IMR-90 (cell line): ENCODE measurements at regions not wholly inside any gene's neighbourhood (a gene's known extent, or its start where the extent isn't known, plus 50 kb on each side); places are given as distances from the start of the nearest gene placed in this dataset.

Experiments
- ATAC-seq: fragments of 200-7000 bp; cut with Tn5 transposase; 2 replicates; pipeline ENCODE4 v1.9.1; 2020; ENCODE audit warnings: low read depth, mild to moderate bottlenecking, moderate library complexity
- BruUV-seq: library from RNA; stranded (reverse); fragments of 400-500 nt; replicated peaks from 2 replicates; lab custom pipeline; 2021; lab: Mats Ljungman, UMichigan
- CTCF ChIA-PET: fragments of 300-600 bp; formaldehyde crosslinking; extraction: SDS; loops from one replicate; lab custom pipeline; 2021; ENCODE audit warnings: antibody characterized with exemption; lab: Yijun Ruan, JAX
- POLR2A ChIA-PET: fragments of 300-600 bp; sonication (Branson Sonifier 250); formaldehyde crosslinking; loops from one replicate; lab custom pipeline; 2022; ENCODE audit warnings: antibody characterized with exemption; ENCODE audit not compliant: unreplicated experiment; lab: Charles Lee
- DNase-seq: peaks from one replicate; pipeline ENCODE4 v3.0.0; 2013
- H2AFZ ChIP-seq: replicated peaks from 2 replicates; pipeline ENCODE3; 2013; ENCODE audit warnings: low read length, mild to moderate bottlenecking; ENCODE audit not compliant: poor library complexity
- H2AK5ac ChIP-seq: 2 replicates; pipeline ENCODE4 v1.6.1; 2013; ENCODE audit warnings: low read depth, low read length, inconsistent platforms
- H2AK9ac ChIP-seq: replicated peaks from 2 replicates; pipeline ENCODE3; 2013; ENCODE audit warnings: mild to moderate bottlenecking, low read depth, low read length, moderate library complexity; ENCODE audit not compliant: poor library complexity
- H2BK120ac ChIP-seq: 2 replicates; pipeline ENCODE4 v1.6.1; 2013; ENCODE audit warnings: low read depth, low read length, inconsistent platforms
- H2BK15ac ChIP-seq: 3 replicates; pipeline ENCODE4 v1.6.1; 2013; ENCODE audit warnings: low read depth, low read length, inconsistent platforms
- H2BK20ac ChIP-seq: 2 replicates; pipeline ENCODE4 v1.6.1; 2013; ENCODE audit warnings: low read depth, mild to moderate bottlenecking, inconsistent platforms, low read length, moderate library complexity
- H2BK5ac ChIP-seq: 2 replicates; pipeline ENCODE4 v1.6.1; 2013; ENCODE audit warnings: mild to moderate bottlenecking, low read depth, low read length, inconsistent platforms; ENCODE audit not compliant: poor library complexity, severe bottlenecking
- H3K14ac ChIP-seq: replicated peaks from 2 replicates; pipeline ENCODE4 v1.6.1; 2013; ENCODE audit warnings: low read depth, low read length, inconsistent platforms
- H3K18ac ChIP-seq: 2 replicates; pipeline ENCODE4 v1.6.1; 2013; ENCODE audit warnings: low read depth, low read length, control low read depth
- H3K23ac ChIP-seq: 2 replicates; pipeline ENCODE4 v1.6.1; 2013; ENCODE audit warnings: low read depth, low read length, inconsistent platforms
- H3K27ac ChIP-seq: 2 replicates; pipeline ENCODE4 v1.5.1; 2013; ENCODE audit warnings: mild to moderate bottlenecking, control low read depth, low read length; ENCODE audit not compliant: insufficient read depth
- H3K27me3 ChIP-seq: 2 replicates; pipeline ENCODE4 v1.6.1; 2013; ENCODE audit warnings: low read length; ENCODE audit not compliant: control insufficient read depth, insufficient read depth
- H3K36me3 ChIP-seq: 2 replicates; pipeline ENCODE4 v1.6.1; 2013; ENCODE audit warnings: low read length, mixed read lengths; ENCODE audit not compliant: control insufficient read depth, insufficient read depth
- H3K4ac ChIP-seq: 2 replicates; pipeline ENCODE4 v1.6.1; 2013; ENCODE audit warnings: low read depth, low read length, inconsistent platforms
- H3K4me1 ChIP-seq: 2 replicates; pipeline ENCODE4 v1.6.1; 2013; ENCODE audit warnings: low read length, mixed read lengths; ENCODE audit not compliant: control insufficient read depth, insufficient read depth
- H3K4me2 ChIP-seq: 2 replicates; pipeline ENCODE4 v1.6.1; 2013; ENCODE audit warnings: low read depth, mild to moderate bottlenecking, control low read depth, low read length, moderate library complexity
- H3K4me3 ChIP-seq: 2 replicates; pipeline ENCODE4 v1.5.1; 2013; ENCODE audit warnings: low read depth, mild to moderate bottlenecking, control low read depth, low read length, moderate library complexity; ENCODE audit not compliant: insufficient read depth
- H3K56ac ChIP-seq: 2 replicates; pipeline ENCODE4 v1.6.1; 2013; ENCODE audit warnings: low read length, inconsistent platforms; ENCODE audit not compliant: insufficient read depth; ENCODE audit errors: extremely low read depth
- H3K79me1 ChIP-seq, 2 experiments: 2 replicates each; pipeline ENCODE4 v1.6.1; 2013; ENCODE audit warnings: low read length in 2 of 2, inconsistent platforms in 1 of 2, low read depth in 1 of 2
- H3K9ac ChIP-seq: 2 replicates; pipeline ENCODE4 v1.6.1; 2013; ENCODE audit warnings: low read depth, low read length, control low read depth
- H3K9me1 ChIP-seq: 2 replicates; pipeline ENCODE4 v1.6.1; 2013; ENCODE audit warnings: low read length, inconsistent platforms; ENCODE audit not compliant: insufficient read depth
- H3K9me3 ChIP-seq: 2 replicates; pipeline ENCODE4 v1.6.1; 2013; ENCODE audit warnings: low read length; ENCODE audit not compliant: control insufficient read depth, insufficient read depth
- H4K20me1 ChIP-seq: 2 replicates; pipeline ENCODE4 v1.6.1; 2013; ENCODE audit warnings: low read length, inconsistent platforms; ENCODE audit not compliant: insufficient read depth
- H4K5ac ChIP-seq: 2 replicates; pipeline ENCODE4 v1.6.1; 2013; ENCODE audit warnings: mild to moderate bottlenecking, low read depth, low read length, control low read depth
- H4K8ac ChIP-seq, 2 experiments: 2 replicates each; pipeline ENCODE4 v1.6.1; 2013; ENCODE audit warnings: low read depth in 2 of 2, low read length in 2 of 2, control low read depth in 1 of 2, inconsistent platforms in 1 of 2
- H4K91ac ChIP-seq: 2 replicates; pipeline ENCODE4 v1.6.1; 2013; ENCODE audit warnings: low read depth, low read length, inconsistent platforms; ENCODE audit not compliant: insufficient read depth
- BHLHE40 ChIP-seq: fragments of 150-350 bp; IDR thresholded peaks from 2 replicates; pipeline ENCODE4 v1.6.1; 2016; ENCODE audit warnings: mild to moderate bottlenecking, low read depth, low read length
- CEBPB ChIP-seq: IDR thresholded peaks from 2 replicates; pipeline ENCODE4 v1.6.1; 2012; ENCODE audit warnings: low read depth, low read length, improper control_type of control experiment
- CHD1 ChIP-seq: IDR thresholded peaks from 2 replicates; pipeline ENCODE4 v1.6.1; 2012; ENCODE audit warnings: low read depth, low read length, improper control_type of control experiment
- CTCF ChIP-seq: conservative IDR thresholded peaks from 2 replicates; pipeline ENCODE4 v1.5.1; 2012; ENCODE audit warnings: mild to moderate bottlenecking, low read depth, low read length, improper control_type of control experiment
- ELK1 ChIP-seq: fragments of 150-350 bp; IDR thresholded peaks from 2 replicates; pipeline ENCODE4 v1.6.1; 2016; ENCODE audit warnings: low read depth, mild to moderate bottlenecking, low read length, moderate library complexity, borderline replicate concordance
- FOS ChIP-seq: fragments of 150-350 bp; IDR thresholded peaks from 2 replicates; pipeline ENCODE4 v1.6.1; 2016; ENCODE audit warnings: low read depth, low read length
- MAFK ChIP-seq: IDR thresholded peaks from 2 replicates; pipeline ENCODE4 v1.6.1; 2012; ENCODE audit warnings: low read depth, low read length, improper control_type of control experiment
- MAZ ChIP-seq: IDR thresholded peaks from 2 replicates; pipeline ENCODE4 v1.6.1; 2012; ENCODE audit warnings: low read depth, mild to moderate bottlenecking, low read length, improper control_type of control experiment, moderate library complexity, borderline replicate concordance
- MXI1 ChIP-seq: IDR thresholded peaks from 2 replicates; pipeline ENCODE4 v1.6.1; 2012; ENCODE audit warnings: low read depth, mild to moderate bottlenecking, low read length, moderate library complexity, borderline replicate concordance
- NFE2L2 ChIP-seq: fragments of 150-350 bp; IDR thresholded peaks from 2 replicates; pipeline ENCODE4 v1.6.1; 2016; ENCODE audit warnings: low read depth, mild to moderate bottlenecking, low read length
- POLR2A ChIP-seq: IDR thresholded peaks from 2 replicates; pipeline ENCODE4 v1.6.1; 2012; ENCODE audit warnings: mild to moderate bottlenecking, low read depth, low read length
- RAD21 ChIP-seq: IDR thresholded peaks from 2 replicates; pipeline ENCODE4 v1.6.1; 2012; ENCODE audit warnings: low read length, improper control_type of control experiment
- RCOR1 ChIP-seq: IDR thresholded peaks from 2 replicates; pipeline ENCODE4 v1.6.1; 2012; ENCODE audit warnings: mild to moderate bottlenecking, low read length, improper control_type of control experiment; ENCODE audit not compliant: insufficient replicate concordance
- RFX5 ChIP-seq: IDR thresholded peaks from 2 replicates; pipeline ENCODE4 v1.8.0; 2012; ENCODE audit warnings: low read depth, mild to moderate bottlenecking, low read length, moderate library complexity
- SMC3 ChIP-seq: fragments of 150-350 bp; IDR thresholded peaks from 2 replicates; pipeline ENCODE4 v1.6.1; 2016; ENCODE audit warnings: low read depth, mild to moderate bottlenecking, antibody characterized with exemption, low read length, moderate library complexity
- USF2 ChIP-seq: fragments of 150-350 bp; IDR thresholded peaks from 2 replicates; pipeline ENCODE4 v1.6.1; 2017; ENCODE audit warnings: mild to moderate bottlenecking, antibody characterized with exemption, low read length, low read depth
- WGBS, 2 experiments: methylation state at CpG; one replicate each; pipeline versions ENCODE4 v1.1.5 to v1.1.7; 2013; ENCODE audit warnings: missing lambda C conversion rate in 2 of 2; ENCODE audit not compliant: insufficient read length in 1 of 2; ENCODE audit errors: extremely low coverage in 2 of 2; 5-methylcytosine and 5-hydroxymethylcytosine counted together
- dilution Hi-C: fragments of 300-500 bp; cut with HindIII; formaldehyde crosslinking; loops from one replicate; pipeline ENCODE4 v1.14.3; 2018; ENCODE audit warnings: low sequenced_read_pairs; ENCODE audit not compliant: unreplicated experiment
- in situ Hi-C: fragments of 300-500 bp; cut with MboI; formaldehyde crosslinking; loops from 3 replicates; pipeline ENCODE4 v1.14.3; 2019; ENCODE audit warnings: low sequenced_read_pairs, inconsistent platforms, mixed read lengths
- intact Hi-C: fragments of 100-400 bp; cut with micrococcal nuclease; formaldehyde crosslinking; loops from 2 replicates; pipeline ENCODE4 v1.10.0; 2022

GRCh38 chr2:17306706-17307105, 211.5 kb downstream of the RAD51AP2 start:
- in situ Hi-C loops, result loop anchor here (10.0 kb wide), 1 partner anchor 532 kb away; no protein-coding TSS in a partner anchor

More at GRCh38 chr2:17306706-17307105, 211.5 kb downstream of the RAD51AP2 start:
- no peak overlapping the region for H3K18ac ChIP-seq
- DNase-seq (peak; percentile 31), ATAC-seq (peak; percentile 40; the same call in 1 of the 2 replicates)
- dilution Hi-C loops, result no loop called here
- no peaks in the 10 kb centered on the region for H4K20me1 ChIP-seq
- H3K4me1 ChIP-seq, result peaks cover 5% of the 10 kb centered on the region
- POLR2A ChIA-PET, result no interaction called here
- WGBS, 2 experiments, result no CpG with 5 or more reads among the region's 2 CpGs
- H3K27me3 ChIP-seq, result no peaks in the 10 kb centered on the region
- H3K14ac ChIP-seq, result no peak overlapping the region
- H4K5ac ChIP-seq, result no peak overlapping the region
- no peaks in the 10 kb centered on the region for H3K9me3 ChIP-seq
- H2BK15ac ChIP-seq, result no peak overlapping the region
- no peak overlapping the region for H3K9ac ChIP-seq
- no peak overlapping the region for H2BK20ac ChIP-seq
- no peak overlapping the region for H2BK120ac ChIP-seq
- H3K36me3 ChIP-seq, result no peaks in the 10 kb centered on the region
- no peak overlapping the region for H3K56ac ChIP-seq
- no peak overlapping the region for H2AK5ac ChIP-seq
- intact Hi-C loops, result loop anchor here (5.0 kb wide), 1 partner anchor 689 kb away; no protein-coding TSS in a partner anchor
- CTCF ChIA-PET, result no interaction called here
- H4K8ac ChIP-seq, result no peak overlapping the region
- H2AK9ac ChIP-seq, result no peak overlapping the region
- H3K4me3 ChIP-seq, result no peak overlapping the region
- no peaks in the 10 kb centered on the region for H3K9me1 ChIP-seq
- no peak overlapping the region for H3K4ac ChIP-seq
- no peak overlapping the region for H3K23ac ChIP-seq
- no peak overlapping the region for H4K91ac ChIP-seq
- H2BK5ac ChIP-seq, result no peak overlapping the region
- BruUV-seq, result no TSS peak
- TF ChIP-seq MAFK (no peak), RFX5 (no peak), SMC3 (no peak), CTCF (no peak), BHLHE40 (no peak), CHD1 (no peak), FOS (no peak), POLR2A (no peak), NFE2L2 (no peak), MAZ (no peak), USF2 (no peak), MXI1 (no peak), ELK1 (no peak), RAD21 (no peak), CEBPB (no peak), RCOR1 (no peak)
- no peak overlapping the region for H3K4me2 ChIP-seq
- no peak overlapping the region for H3K27ac ChIP-seq
- no peaks in the 10 kb centered on the region for H3K79me1 ChIP-seq
- no peak overlapping the region for H2AFZ ChIP-seq
